Activated CD4-positive, alpha-beta T cell treated with anti-CD3 and anti-CD28 coated beads for 4 hours (primary cell): ENCODE measurements at regions not wholly inside any gene's neighbourhood (a gene's known extent, or its start where the extent isn't known, plus 50 kb on each side); places are given as distances from the start of the nearest gene placed in this dataset.

Source experiments
- DNase-seq, 2 donors: peaks; one replicate each; pipeline ENCODE4 v3.0.0-alpha.2; 2020

GRCh38 chr14:59081720-59082119 is 106.7 kb upstream of the DAAM1 start:
- DNase-seq = no peak

DNA sequence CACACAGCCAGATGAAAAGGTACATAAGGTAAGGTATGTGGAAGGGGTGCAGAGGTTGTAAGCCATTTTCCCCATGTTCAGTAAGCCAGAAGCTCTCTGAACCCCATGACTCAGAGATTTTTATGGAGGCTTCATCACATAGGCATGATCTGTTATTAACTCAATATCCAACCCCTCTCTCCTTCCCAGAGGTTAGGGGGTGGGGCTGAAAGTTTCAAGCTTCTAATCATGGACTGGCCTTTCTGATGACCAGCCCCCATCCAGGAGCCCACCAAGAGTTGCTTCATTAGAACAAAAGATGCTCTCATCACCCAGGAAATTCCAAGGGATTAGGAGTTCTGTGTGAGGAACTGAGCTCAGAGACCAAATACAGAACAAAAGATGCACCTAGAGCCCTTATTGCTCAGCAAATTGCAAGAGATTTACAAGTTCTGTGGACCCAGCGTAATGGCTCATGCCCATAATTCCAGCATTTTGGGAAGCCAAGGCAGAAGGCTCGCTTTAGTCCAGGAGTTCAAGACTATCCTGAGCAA is 103.2 kb upstream of the DAAM1 start:
- no peak for DNase-seq

DNA sequence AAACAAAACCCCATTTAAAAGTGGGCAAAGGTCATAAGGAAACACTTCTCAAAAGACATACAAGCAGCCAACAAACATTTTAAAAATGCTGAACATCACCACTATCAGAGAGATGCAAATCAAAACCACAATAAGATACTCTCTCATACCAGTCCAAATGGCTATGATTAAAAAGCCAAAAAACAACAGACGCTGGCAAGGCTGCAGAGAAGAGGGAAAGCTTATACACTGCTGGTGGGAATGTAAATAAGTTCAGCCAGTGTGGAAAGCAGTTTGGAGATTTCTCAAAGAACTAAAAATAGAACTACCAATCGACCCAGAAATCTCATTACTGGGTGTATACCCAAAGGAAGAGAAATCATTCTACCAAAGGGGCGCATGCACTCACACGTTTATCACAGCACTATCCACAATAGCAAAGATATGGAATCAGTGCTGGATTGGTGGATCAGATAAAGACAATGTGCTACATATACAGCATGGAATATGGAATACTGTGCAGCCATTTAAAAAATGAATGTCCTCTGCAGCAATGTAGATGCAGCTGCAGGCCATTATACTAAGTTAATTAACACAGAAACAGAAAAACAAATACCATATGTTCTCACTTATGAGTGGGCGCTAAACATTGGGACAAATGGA is 102.1 kb upstream of the DAAM1 start:
- DNase-seq = no peak

DNA sequence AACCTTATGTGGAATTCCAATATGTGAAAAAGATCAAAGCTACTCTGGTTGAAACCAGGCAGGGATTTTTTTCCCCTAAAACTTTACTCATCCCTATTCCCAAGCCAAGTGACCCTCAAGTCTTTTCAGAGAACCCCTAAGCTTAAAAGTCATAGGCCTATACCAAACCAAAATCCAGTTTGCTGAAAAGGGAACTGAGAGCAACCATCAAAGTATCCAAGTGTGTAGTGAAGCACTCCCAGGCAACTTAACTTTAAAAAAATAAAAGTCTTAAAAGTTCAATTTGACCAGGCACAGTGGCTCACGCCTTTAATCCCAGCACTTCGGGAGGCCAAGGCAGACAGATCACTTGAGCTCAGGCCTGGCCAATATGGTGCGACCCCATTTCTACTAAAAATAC is 101.2 kb upstream of the DAAM1 start:
- no peak for DNase-seq

DNA sequence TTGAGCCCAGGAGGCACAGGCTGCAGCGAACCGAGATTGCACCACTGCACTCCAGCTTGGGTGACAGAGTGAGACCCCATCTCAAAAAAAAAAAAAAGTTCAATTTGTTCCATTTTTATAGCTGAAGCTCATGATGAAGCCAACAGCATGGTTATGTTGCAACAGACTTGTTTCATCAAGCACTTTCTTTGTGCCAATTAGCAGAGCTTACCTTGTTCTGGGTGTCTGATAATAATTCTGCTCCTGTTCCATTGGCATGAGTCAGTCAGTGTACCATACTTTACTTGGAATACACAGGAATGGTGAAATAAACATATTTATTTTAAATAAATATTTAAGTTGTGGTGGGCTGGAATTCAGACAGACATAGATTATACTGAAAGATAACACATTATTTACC is 100.8 kb upstream of the DAAM1 start:
- DNase-seq = no peak

- DNase-seq = no peak
Measured at GRCh38 chr14:59090572-59090971, 97.9 kb upstream of the DAAM1 start.

GRCh38 chr14:59091404-59091803 is 97.1 kb upstream of the DAAM1 start:
- no peak for DNase-seq

GRCh38 chr14:59091976-59092375 is 96.5 kb upstream of the DAAM1 start:
- DNase-seq = no peak

- DNase-seq = no peak
Measured at GRCh38 chr14:59093902-59094301, 94.6 kb upstream of the DAAM1 start.

DNA sequence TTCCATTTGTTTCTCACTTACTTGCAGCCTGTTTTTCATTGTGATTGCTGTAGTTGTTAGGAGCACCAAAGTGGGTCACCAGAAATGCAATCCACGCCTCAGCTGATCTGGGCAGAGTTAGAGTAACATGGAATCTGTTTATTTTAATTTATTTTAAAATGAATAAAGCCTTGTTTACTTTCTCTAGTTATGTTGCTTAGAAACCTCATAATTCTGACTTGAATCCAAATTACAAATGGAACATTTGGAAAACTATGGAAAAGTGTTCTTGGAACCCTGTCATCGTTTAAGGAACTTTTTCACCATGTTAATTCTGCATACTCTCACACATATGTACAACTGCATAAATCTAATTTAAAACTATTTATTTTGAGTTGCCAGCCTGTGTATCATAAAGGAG is 92.2 kb upstream of the DAAM1 start:
- no peak for DNase-seq

- DNase-seq = no peak
Measured at GRCh38 chr14:59097681-59098080, 90.8 kb upstream of the DAAM1 start.

DNA sequence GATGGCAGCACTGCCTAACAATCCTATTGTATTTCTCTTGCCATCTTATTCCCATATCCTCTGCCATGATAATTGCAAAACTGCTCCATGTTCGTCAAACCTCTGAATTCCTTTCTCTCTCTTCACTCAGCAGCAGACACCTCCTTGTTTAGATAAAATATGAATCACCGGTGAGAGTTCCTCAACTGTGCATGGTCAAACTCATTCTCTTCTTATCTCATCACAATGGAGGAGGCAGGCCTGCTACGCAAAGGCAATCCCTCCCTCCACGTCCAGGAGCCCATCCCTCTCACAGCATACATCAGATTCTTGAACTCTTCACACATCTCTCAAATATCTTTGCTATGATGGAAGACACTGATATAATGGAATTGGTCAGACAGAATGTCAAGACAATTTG is 90.1 kb upstream of the DAAM1 start:
- DNase-seq = no peak

- no peak for DNase-seq
Measured at GRCh38 chr14:59100205-59100604, 88.3 kb upstream of the DAAM1 start.

DNA sequence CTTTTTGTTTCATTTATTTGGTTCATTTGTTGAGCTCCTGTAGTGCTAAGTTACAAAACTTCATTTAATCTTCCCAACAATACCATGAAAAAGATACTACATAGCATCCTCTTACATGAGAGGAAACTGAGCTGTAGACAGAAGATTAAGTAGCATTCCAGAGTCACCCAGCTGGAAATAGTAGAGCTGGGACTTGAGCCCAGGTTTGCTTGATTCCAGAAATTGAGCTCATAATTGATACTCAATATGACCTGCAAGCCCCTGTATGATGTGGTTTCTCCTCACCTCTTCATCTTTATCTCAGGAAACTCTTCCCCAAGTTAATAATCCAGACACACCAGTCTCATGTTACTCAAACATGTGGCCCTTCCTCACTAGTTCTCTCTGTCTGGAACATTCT is 87.0 kb upstream of the DAAM1 start:
- DNase-seq = no peak

GRCh38 chr14:59103396-59103795 is 85.1 kb upstream of the DAAM1 start:
- DNase-seq = no peak

DNA sequence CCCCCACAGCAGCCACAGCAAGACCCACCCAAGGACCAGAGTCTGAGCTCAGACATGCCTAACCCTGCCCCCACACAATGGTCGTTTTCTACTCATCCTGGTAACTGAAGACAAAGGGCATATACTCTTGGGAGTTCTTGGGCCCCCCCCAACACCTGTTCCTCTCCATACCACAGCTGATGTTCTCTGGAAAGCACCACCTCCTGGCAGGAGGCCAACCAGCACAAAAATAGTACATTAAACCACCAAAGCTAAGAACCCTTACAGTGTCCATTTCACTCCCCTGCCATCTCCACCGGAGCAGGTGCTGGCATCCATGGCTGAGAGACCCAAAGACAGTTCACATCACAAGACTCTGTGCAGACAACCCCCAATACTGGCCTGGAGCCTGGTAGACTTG is 80.6 kb upstream of the DAAM1 start:
- no peak for DNase-seq

DNA sequence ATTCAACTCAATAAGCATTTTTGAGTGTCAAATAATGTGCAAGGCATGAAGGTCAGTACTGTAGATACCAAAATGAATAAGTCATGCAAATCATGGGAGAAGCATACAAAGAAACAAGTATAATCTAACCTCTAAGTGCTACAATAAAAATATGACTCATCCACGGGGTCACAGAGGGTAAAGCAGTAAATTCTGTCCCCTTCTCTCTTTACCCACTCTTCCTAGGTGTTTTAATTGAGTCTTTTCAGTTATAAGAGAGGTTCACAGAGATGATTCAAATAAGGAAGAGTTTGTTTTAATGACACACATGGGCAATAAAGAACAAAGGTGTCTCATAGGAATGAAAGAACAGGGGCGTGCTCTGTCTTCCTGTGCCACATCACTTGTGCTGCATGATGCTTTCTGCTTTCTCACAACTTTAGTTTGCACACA is 71.5 kb upstream of the DAAM1 start:
- DNase-seq = no peak

DNA sequence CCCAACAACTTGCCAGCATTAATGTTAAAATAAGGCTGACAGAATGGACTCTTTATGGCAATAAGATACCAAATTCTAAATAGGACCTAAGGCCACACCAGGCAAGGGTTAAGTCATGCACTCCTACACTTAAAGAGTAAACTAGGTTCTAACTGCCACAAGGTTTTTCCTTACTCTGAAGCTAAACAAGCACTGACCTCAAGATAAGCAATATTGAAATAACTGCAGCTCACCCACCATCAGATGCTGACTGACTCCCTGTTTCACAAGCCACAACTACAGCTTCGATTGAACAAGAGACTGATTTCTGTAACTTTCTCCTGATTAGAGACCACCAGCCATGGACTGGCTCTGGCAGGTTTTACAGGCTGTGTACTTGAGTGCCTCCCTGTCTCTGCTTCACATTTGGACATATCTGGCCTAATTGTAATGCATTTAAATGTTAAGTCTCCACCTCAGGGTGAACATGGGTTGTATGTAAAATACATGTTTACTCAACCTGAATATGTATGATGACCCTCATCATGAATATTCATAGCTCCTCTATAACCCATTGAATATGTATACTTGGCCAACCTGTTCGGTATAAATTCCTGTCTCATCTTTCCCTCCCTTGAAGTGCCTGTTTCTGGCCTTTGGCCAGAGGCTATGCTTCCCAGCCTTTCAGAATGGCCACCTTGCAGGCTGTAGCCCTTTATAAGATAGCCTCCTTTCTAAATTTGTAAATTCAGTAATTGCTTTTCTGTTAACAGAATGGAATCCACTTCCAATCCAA is 70.5 kb upstream of the DAAM1 start:
- no peak for DNase-seq

DNA sequence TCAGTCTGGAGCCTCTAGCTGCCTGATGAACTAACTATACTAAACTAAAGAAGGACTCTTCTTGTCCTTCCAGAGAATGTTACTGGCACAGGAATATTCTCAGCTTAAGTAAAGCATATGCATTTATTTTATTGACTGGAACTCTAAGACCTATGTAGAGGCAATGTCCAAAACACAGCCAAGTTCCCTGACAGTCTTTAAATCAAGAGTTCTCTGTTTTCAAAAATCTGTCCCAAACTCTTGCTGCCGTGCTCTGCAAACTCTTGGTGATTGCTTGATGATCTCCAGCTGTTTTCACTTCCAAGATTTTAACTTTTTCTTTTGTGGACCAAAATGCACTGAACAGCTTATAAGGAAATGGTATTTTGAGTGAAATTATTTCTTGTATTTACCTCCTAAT is 67.5 kb upstream of the DAAM1 start:
- DNase-seq = no peak

GRCh38 chr14:59123531-59123930 is 64.9 kb upstream of the DAAM1 start:
- DNase-seq = no peak

- DNase-seq = no peak
Measured at GRCh38 chr14:59123975-59124374, 64.5 kb upstream of the DAAM1 start.

- no peak for DNase-seq
Measured at GRCh38 chr14:59125156-59125555, 63.3 kb upstream of the DAAM1 start.

DNA sequence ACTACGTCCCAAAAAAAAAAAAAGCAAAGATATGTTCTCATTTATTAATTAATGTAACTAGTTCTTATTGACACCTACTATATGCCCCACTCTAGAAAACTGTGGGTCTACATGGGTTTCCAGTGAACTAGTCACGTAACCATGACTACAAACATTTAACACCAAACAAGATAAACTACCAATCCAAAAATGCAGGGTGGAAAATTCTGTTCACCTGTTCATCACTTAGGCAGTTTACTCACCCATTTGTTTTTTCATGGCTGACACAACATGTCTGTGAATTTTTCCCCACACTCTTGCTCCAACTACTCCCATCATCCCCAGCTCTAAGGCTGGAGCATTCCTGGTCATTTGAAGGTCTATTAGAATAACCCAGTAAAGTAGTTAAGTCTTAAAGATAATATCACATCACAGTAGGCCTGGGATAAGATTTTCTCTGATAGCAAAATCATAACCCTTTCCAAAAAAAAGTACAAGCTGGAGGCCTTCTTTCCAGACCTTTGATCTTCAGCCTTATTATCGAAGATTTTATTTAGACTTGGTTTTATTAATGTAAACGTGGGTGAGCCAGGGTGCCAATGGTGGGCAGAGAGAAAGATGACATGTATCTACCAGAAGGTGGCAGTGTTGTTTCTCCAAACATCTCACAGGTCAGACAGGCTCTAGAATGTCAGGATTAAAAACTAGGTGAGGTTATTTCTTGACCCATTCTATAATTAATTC is 61.6 kb upstream of the DAAM1 start:
- peak; percentile 22 to 25 for DNase-seq

GRCh38 chr14:59127437-59127732 is 61.1 kb upstream of the DAAM1 start:
- no peak for DNase-seq
